ENCODE measurements at regions not wholly inside any gene's neighbourhood (a gene's known extent, or its start where the extent isn't known, plus 50 kb on each side); places are given as distances from the start of the nearest gene placed in this dataset.

DNA sequence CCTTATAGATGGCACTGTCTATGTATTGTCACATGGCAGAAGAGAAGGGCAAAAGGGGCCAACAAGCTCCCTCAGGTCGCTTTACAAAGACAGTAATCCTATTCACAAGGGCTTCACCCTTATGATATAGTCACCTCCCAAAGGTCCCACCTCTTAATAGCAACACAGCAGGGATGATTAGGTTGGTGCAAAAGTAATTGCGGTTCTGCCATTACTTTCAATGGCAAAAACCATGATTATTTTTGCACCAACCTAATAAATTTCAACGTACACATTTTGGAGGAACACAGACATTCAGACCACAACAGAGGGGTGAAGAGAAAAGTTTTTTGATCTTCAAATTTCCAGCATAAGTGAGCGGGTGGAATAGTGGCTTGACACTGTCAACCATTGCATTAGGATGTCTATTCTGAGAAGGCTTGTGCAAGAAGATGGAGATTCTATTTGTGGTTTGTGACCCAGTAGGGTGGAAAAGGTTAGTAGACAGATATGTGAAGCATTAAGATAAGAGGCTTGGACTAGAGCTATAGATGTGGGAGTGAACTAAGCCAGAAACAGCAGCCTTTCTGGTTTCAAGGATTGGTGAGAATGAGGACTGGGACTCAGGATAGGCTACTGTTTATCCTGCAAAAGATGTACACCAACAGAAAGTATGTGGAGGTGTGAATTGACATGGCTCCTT, 75.5 kb upstream of the CPSF6 start:
- TF ChIP-seq, protein P1, sequence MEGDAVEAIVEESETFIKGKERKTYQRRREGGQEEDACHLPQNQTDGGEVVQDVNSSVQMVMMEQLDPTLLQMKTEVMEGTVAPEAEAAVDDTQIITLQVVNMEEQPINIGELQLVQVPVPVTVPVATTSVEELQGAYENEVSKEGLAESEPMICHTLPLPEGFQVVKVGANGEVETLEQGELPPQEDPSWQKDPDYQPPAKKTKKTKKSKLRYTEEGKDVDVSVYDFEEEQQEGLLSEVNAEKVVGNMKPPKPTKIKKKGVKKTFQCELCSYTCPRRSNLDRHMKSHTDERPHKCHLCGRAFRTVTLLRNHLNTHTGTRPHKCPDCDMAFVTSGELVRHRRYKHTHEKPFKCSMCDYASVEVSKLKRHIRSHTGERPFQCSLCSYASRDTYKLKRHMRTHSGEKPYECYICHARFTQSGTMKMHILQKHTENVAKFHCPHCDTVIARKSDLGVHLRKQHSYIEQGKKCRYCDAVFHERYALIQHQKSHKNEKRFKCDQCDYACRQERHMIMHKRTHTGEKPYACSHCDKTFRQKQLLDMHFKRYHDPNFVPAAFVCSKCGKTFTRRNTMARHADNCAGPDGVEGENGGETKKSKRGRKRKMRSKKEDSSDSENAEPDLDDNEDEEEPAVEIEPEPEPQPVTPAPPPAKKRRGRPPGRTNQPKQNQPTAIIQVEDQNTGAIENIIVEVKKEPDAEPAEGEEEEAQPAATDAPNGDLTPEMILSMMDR (IDR thresholded peaks at IDR 0.05; ENCODE audit: insufficient read depth, missing control alignments) = no peak
- FAIRE-seq = no peak
- no peak for DNase-seq (ENCODE audit: insufficient read length, low spot score)

DNA sequence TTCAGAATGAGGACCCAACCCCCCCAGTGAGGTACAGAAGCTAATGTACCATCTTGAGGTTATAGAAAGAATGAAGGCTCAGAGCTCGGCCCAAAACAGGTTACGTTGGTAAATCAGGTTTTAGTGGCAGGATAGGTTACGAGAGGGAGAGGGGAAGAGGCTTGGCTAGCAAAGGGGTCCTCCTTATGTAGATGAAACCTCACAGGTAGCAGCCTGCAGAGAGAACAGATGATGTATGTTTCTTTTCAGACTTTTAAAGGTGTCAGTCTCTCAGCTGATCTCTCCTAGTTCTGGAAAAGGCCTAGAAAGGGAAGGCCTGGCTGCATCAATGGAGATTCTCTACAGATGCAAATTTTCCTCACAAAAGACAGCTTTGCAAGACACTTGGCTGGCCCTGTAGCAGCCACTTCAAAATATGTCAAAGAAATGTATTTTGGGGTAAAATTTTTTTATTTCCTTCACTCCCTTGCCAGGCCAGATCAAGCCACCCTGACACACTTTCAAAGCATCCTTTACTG, 71.7 kb upstream of the CPSF6 start:
- DNase-seq (ENCODE audit: insufficient read length, low spot score) = no peak
- no peak for FAIRE-seq
- TF ChIP-seq, protein P1 (IDR thresholded peaks at IDR 0.05; ENCODE audit: insufficient read depth, missing control alignments) = no peak

DNA sequence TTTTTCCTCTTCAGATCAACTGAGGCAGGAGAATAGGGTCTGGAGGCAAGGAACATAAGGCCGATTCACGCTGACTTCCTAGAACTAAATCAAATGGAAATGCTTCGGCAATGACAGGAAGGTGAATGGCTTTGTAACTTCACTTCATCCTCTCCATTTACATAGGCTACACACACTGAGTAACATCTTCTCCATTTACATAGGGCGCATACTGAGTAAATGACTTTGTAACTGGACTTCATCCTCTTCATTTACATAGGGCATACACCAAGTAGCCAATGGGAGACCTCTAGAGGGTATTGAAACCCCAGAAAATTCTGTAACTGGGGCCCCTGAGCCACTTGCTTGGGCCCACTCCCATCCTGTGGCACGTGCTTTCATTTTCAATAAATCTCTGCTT, 71.0 kb upstream of the CPSF6 start:
- FAIRE-seq = no peak
- no peak for DNase-seq (ENCODE audit: insufficient read length, low spot score)
- TF ChIP-seq, protein P1 (IDR thresholded peaks at IDR 0.05; ENCODE audit: insufficient read depth, missing control alignments) = no peak

DNA sequence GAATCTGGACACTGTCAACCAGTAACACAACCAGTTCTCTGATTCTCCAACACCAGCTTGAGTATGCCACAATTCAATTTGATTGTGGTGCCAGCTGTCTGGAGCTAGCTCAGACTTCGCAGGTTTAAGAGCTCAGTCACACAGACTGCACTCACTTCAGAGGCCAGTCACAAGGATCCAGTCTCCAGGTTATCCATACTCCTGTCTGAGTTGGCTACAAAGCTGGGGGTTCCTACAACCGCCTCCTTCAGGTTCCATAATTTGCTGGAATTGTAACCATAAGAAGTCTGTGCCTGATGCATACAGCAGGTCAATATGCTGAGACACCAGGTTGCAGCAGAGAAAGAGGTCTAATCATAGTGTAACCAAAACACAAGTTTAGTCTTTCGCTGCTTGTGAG, 70.5 kb upstream of the CPSF6 start:
- FAIRE-seq (no peak), DNase-seq (ENCODE audit: insufficient read length, low spot score) (no peak)
- TF ChIP-seq, protein P1 (IDR thresholded peaks at IDR 0.05; ENCODE audit: insufficient read depth, missing control alignments) = no peak

DNA sequence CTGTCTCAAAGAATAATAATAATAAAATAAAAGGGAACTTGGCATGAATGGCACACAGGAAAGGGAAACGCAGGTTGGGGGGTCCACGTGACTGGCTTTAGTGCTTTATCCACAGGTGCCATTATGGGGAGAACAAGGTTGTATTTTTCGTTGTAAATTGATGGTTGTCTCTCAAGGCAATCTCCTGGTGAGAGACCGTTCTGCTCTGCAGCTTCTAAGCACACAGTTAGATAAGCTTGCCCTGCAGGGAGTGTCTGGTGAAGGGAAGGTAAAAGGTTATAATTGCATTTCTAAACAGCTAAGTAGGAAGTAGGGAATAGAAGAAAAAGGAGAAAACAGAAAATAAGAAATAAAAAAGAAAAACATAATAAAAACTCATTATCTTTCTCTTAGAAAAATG, 69.1 kb upstream of the CPSF6 start:
- DNase-seq (ENCODE audit: insufficient read length, low spot score) (no peak), FAIRE-seq (no peak)

DNA sequence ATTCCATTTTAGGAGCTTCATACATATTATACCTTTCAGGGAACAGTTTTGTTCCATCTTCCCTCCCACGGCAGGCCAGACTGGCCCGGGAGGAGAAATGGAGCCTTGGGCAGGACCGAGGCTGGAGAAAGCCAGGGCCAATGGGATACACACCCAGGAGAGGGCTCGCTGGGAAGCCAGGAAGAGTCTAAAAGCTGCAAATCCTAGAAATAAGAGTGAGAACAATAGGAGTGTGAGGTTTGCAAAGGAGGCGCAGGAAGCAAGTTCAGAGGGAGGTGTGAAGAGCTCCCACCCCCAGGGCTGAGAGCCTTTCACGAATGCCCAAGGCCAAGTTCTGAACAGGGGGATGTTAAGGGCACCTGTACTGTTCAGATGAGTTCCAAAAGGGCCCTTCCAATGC, 67.5 kb upstream of the CPSF6 start:
- DNase-seq (ENCODE audit: insufficient read length, low spot score) = no peak
- TF ChIP-seq, protein P1 (IDR thresholded peaks at IDR 0.05; ENCODE audit: insufficient read depth, missing control alignments) = no peak
- FAIRE-seq = no peak

More for the DNA sequence above, 69.1 kb upstream of the CPSF6 start:
- TF ChIP-seq, protein P1 (IDR thresholded peaks at IDR 0.05; ENCODE audit: insufficient read depth, missing control alignments) = no peak

DNA sequence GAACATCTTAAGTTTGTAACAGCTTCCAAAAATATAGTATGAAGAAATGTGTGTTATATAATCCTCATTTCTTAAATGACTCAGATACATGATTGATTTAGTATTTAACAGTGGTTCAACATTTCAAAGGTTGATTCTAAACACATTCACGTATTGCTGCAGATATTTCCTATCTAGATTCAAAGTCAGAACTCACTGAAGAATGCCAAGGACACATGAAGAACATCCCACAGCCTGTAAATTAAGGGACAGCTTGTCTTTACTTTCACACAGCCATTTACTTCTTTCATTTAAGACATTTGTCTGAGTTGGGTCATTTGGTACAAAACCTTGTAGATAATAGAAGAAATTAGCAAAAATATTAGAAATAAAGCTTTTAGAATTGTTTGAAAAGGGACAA, 66.9 kb upstream of the CPSF6 start:
- FAIRE-seq (no peak), DNase-seq (ENCODE audit: insufficient read length, low spot score) (no peak)
- TF ChIP-seq, protein P1 (IDR thresholded peaks at IDR 0.05; ENCODE audit: insufficient read depth, missing control alignments) = no peak

Data from D721Med (cell line).